ENCODE measurements at regions not wholly inside any gene's neighbourhood (a gene's known extent, or its start where the extent isn't known, plus 50 kb on each side); places are given as distances from the start of the nearest gene placed in this dataset.
"Not testable (repeated sequence)": the region's sequence is repeated elsewhere in the genome, so short reads cannot be mapped to it uniquely, and the experiment has no call there.

DNA sequence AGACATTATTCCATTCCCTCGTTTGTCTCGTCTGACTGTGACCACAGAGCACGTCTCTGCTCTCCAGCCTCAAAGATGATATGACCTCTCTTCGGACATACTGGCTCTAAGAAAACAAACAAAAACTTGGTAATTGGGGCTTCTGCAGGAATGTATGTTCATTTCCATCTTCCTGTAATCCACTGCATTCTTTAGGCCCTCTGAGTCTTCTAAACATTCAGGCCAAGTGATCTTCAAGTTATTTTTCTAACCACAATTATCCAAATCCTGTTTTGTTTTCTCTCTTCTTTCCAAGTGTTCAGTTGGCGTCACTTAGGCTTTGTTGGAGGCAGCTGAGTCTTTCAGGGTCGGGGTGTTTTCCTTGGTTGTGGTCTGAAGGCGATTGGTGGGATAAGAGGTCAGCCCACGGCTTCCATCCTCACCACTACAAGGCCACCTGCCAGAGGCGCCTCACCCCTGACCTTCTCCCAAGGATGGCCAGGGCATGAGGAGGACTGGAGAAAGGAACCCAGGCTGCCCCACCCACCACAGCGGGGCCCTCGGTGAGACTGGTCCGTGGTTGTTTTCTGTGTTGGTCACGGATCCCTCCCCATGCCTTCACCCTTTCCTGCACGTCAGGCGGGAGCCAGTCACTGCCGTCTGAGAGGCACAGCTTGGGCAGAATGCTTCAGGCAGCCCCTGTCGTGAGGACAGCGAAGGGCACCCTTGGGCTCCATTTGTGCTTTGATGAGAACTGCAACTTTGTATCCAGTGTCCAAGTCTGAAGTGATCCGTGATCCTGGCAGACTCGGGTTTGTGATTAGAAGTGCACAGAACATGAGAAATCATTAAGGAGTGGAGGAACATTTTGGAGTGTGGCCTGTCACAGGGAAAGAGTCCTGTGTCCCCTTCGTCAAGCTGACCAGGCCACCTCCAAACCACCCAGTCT is 88.6 kb upstream of the FHL2 start:
- H3K9ac ChIP-seq (ENCODE audit: low read length): no peak overlapping the region

DNA sequence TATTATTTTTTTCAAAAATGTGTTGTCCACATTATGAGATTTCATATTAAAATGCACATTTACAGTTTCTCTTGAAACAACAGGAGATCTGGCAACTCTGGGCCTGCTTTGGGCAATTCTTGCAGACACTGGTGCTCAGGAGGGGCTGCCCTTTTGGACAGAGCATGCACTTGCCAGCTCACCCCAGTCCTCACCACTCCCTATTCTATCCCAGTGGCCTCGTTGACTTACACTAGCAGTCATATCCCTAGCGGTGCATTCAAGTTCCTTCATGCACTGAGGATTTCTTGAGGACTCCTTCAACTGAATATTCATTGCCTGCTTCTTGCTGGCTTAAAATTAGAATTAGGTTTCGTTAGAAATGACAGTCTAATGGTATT is 87.9 kb upstream of the FHL2 start:
- Histone ChIP-seq H3K9ac (ENCODE audit: low read length) (no peak overlapping the region), H3K27ac (ENCODE audit: low read depth, low read length) (no peak overlapping the region), H3K27me3 (ENCODE audit: control insufficient read depth, insufficient read depth, low read length) (no peaks in the 10 kb centered on the region), H3K4me3 (ENCODE audit: low read length) (no peak overlapping the region), H3K36me3 (ENCODE audit: control insufficient read depth, insufficient read depth, low read length) (no peaks in the 10 kb centered on the region), H3K4me1 (ENCODE audit: control insufficient read depth, insufficient read depth, low read length) (no peaks in the 10 kb centered on the region)

More for the DNA sequence above, 88.6 kb upstream of the FHL2 start:
- Histone ChIP-seq H3K27ac (ENCODE audit: low read depth, low read length) (no peak overlapping the region), H3K4me1 (ENCODE audit: control insufficient read depth, insufficient read depth, low read length) (no peaks in the 10 kb centered on the region), H3K36me3 (ENCODE audit: control insufficient read depth, insufficient read depth, low read length) (no peaks in the 10 kb centered on the region), H3K27me3 (ENCODE audit: control insufficient read depth, insufficient read depth, low read length) (no peaks in the 10 kb centered on the region), H3K4me3 (ENCODE audit: low read length) (no peak overlapping the region)

DNA sequence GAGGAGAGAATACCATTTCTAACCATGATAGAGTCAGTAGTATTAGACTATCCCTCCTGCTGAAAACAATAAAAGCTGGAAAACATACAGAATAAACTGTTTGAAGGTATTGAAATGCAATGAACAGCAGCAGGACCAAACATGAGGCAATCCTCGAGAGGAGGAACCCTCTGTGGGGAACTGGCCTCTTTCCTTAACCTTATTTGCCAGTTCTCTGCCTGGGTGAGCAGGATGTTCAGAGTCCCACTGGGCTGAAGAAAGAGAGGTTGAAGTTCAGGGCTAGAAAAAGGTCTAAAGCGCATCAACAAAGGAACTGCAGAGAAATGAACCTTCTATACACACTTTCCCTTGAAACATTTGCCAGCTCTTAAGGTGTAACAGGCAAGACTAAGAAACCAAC is 79.8 kb upstream of the FHL2 start:
- Histone ChIP-seq H3K4me3 (ENCODE audit: low read length) (no peak overlapping the region), H3K27me3 (ENCODE audit: control insufficient read depth, insufficient read depth, low read length) (no peaks in the 10 kb centered on the region), H3K27ac (ENCODE audit: low read depth, low read length) (no peak overlapping the region), H3K9ac (ENCODE audit: low read length) (no peak overlapping the region), H3K4me1 (ENCODE audit: control insufficient read depth, insufficient read depth, low read length) (no peaks in the 10 kb centered on the region), H3K36me3 (ENCODE audit: control insufficient read depth, insufficient read depth, low read length) (no peaks in the 10 kb centered on the region)

DNA sequence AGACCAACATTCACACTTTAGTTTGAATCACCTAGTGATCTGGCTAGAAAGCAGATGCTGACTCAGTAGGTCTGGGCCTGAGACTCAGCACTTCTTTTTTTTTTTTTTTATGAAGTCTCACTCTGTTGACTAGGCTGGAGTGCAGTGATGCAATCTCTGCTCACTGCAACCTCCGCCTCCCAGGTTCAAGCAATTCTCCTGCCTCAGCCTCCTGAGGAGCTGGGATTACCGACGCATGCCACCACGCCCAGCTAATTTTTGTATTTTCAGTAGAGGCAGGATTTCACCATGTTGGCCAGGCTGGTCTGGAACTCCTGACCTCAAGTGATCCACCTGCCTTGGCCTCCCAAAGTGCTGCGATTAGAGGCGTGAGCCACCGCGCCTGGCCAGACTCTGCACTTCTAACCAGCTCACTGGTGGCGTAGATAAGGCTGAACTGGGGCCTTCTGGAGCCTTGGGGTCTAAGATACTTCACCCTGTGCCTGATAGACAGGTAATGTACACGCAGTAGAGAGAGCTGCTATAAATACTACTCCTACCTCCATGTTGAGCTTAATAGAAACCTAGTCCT is 78.3 kb upstream of the FHL2 start:
- not testable (repeated sequence) for H3K4me1 ChIP-seq (ENCODE audit: control insufficient read depth, insufficient read depth, low read length); H3K27me3 ChIP-seq (ENCODE audit: control insufficient read depth, insufficient read depth, low read length); H3K4me3 ChIP-seq (ENCODE audit: low read length); H3K27ac ChIP-seq (ENCODE audit: low read depth, low read length); H3K36me3 ChIP-seq (ENCODE audit: control insufficient read depth, insufficient read depth, low read length); H3K9ac ChIP-seq (ENCODE audit: low read length)

DNA sequence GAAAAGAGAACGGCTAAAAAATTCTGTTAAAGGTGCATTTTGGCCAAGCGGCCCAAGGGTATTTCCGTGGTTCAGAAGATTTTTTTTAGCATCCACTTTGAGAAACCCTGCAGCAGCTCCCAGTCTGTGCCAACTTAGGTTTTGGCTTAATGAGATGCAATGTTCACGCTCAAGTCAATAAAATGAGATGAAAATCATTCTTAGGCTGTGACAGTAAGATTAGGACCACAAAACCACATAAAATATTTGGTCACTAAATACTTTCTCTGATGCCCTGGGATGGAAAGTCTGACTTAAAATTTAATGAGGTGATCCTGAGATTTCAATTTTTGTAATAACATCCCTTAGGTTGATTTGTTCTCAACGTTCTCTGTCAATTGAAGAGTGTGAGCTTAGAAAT is 74.2 kb upstream of the FHL2 start:
- Histone ChIP-seq H3K4me1 (ENCODE audit: control insufficient read depth, insufficient read depth, low read length) (no peaks in the 10 kb centered on the region), H3K36me3 (ENCODE audit: control insufficient read depth, insufficient read depth, low read length) (no peaks in the 10 kb centered on the region), H3K9ac (ENCODE audit: low read length) (no peak overlapping the region)

DNA sequence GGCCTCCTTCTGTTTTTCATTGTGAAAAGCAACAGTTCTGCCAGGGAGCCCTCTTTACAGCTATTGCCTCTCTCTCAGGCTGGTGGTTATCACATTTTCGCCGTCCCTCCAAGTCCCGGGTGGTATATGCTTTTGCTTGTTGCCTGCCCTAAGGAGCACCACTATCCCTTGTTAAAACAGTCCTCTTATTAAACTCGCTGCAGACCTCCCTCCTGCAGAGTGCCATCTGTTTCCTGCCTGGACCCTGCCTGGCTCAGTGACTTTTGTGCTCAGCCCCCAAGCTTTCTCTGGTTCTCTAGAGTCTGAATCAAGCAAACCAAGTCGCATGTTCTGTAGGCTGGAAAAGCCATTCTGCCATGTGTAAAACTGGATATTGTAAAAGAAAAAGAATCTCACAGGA is 72.1 kb upstream of the FHL2 start:
- H3K9ac ChIP-seq (ENCODE audit: low read length): no peak overlapping the region
- no peaks in the 10 kb centered on the region for H3K4me1 ChIP-seq (ENCODE audit: control insufficient read depth, insufficient read depth, low read length)
- no peaks in the 10 kb centered on the region for H3K36me3 ChIP-seq (ENCODE audit: control insufficient read depth, insufficient read depth, low read length)
- H3K27ac ChIP-seq (ENCODE audit: low read depth, low read length): no peak overlapping the region
- no peaks in the 10 kb centered on the region for H3K27me3 ChIP-seq (ENCODE audit: control insufficient read depth, insufficient read depth, low read length)
- H3K4me3 ChIP-seq (ENCODE audit: low read length): no peak overlapping the region

More for the DNA sequence above, 74.2 kb upstream of the FHL2 start:
- Histone ChIP-seq H3K4me3 (ENCODE audit: low read length) (no peak overlapping the region), H3K27ac (ENCODE audit: low read depth, low read length) (no peak overlapping the region), H3K27me3 (ENCODE audit: control insufficient read depth, insufficient read depth, low read length) (no peaks in the 10 kb centered on the region)

DNA sequence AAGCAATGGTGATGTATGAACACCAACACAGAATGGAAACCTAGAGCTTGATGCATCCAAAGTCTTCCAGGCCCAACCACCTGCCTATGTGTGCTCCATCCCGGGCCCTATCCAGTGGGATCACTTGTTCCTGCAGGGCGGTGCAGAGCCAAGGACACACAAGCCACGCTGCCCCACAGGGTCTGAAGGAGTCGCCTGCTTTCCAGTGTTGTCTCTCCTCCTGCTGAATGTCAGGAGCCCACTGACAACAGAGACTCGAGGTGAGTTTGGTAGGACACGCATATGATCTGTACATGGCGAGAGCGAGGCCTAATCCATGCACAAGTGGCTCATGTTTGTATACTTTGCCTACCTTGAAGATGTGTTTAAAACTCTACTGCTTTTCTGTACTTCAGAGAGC is 70.9 kb upstream of the FHL2 start:
- Histone ChIP-seq H3K27ac (ENCODE audit: low read depth, low read length) (no peak overlapping the region), H3K4me1 (ENCODE audit: control insufficient read depth, insufficient read depth, low read length) (no peaks in the 10 kb centered on the region), H3K9ac (ENCODE audit: low read length) (no peak overlapping the region), H3K27me3 (ENCODE audit: control insufficient read depth, insufficient read depth, low read length) (no peaks in the 10 kb centered on the region), H3K4me3 (ENCODE audit: low read length) (no peak overlapping the region), H3K36me3 (ENCODE audit: control insufficient read depth, insufficient read depth, low read length) (no peaks in the 10 kb centered on the region)

DNA sequence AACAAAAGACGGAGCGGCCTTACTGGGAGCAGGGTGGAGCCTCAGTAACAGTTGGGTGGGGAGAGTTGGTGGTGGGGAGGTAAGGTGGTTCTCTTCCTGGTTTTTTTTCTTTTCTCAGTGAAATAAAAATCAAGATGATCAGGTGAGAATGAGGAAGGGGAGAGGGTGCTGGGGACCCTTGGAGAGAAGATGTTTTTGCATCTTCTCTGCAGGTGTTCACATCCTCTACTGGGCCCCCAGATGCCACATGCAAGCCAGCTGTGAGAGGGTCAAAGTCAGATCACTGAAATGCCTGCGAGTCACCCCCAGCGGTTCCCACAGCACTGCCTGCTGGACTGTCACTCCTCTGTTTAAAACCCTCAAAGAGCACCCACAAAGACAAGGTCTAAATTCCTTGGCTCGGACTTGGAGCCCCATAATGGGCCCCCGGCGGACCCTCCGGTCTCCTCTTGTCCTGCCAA is 69.8 kb upstream of the FHL2 start:
- Histone ChIP-seq H3K4me1 (ENCODE audit: control insufficient read depth, insufficient read depth, low read length) (no peaks in the 10 kb centered on the region), H3K9ac (ENCODE audit: low read length) (no peak overlapping the region), H3K27ac (ENCODE audit: low read depth, low read length) (no peak overlapping the region), H3K36me3 (ENCODE audit: control insufficient read depth, insufficient read depth, low read length) (no peaks in the 10 kb centered on the region), H3K27me3 (ENCODE audit: control insufficient read depth, insufficient read depth, low read length) (no peaks in the 10 kb centered on the region), H3K4me3 (ENCODE audit: low read length) (no peak overlapping the region)

DNA sequence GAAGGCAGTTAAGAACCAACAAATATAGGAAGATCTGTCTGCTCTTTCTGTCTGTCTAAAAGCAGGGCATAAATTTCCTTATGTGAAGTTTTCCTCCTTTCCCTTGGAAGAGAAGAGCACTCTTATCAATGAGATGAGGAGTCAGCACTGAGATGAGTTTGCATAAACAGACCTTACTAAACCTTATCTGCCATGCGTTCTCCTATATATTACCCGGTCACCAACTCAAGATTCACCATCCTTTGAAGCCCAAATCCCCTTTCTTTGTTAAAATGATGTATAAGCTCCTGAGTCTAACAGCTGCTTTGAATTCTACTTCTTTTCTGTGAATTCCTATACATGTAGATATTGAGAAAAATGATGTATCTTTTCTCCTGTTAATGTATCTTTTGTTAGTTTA is 65.5 kb upstream of the FHL2 start:
- Histone ChIP-seq H3K9ac (ENCODE audit: low read length) (no peak overlapping the region), H3K27ac (ENCODE audit: low read depth, low read length) (no peak overlapping the region), H3K4me3 (ENCODE audit: low read length) (no peak overlapping the region), H3K36me3 (ENCODE audit: control insufficient read depth, insufficient read depth, low read length) (no peaks in the 10 kb centered on the region), H3K27me3 (ENCODE audit: control insufficient read depth, insufficient read depth, low read length) (no peaks in the 10 kb centered on the region), H3K4me1 (ENCODE audit: control insufficient read depth, insufficient read depth, low read length) (no peaks in the 10 kb centered on the region)

DNA sequence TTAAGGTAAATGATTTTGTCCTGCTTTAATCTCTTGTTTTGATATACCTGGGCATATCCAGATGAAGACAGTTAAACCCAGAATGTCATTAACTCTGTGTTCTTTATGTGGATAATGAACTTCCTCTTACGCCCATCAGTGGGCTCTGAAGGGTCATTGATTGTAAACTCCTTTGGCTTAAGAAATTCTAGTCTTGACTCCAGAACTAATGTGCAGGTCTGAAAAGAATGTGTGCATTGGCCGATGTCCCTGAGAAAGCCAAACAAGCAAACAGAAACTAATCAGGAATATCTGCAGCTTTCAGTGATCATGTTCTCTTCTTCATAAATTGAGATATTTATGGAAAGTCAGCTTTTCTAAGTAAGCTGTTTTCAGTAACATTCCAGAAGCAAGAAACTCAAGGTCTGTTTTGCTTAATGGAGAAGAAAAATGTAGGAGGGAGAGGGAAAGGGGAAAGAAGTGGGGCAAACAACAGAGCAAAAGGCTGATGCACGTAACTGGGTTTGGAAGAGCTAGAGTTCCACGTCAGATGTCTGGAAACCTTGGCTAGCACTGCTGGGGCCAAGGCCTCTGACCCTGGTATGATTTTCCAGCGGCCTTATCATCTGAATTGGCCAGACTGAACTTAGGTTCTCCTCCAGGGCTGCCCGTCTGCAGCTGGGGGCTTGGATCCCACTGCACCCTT is 61.3 kb upstream of the FHL2 start:
- H3K4me1 ChIP-seq (ENCODE audit: control insufficient read depth, insufficient read depth, low read length): no peaks in the 10 kb centered on the region
- H3K27ac ChIP-seq (ENCODE audit: low read depth, low read length): no peak overlapping the region
- H3K4me3 ChIP-seq (ENCODE audit: low read length): no peak overlapping the region
- H3K9ac ChIP-seq (ENCODE audit: low read length): no peak overlapping the region
- no peaks in the 10 kb centered on the region for H3K27me3 ChIP-seq (ENCODE audit: control insufficient read depth, insufficient read depth, low read length)
- H3K36me3 ChIP-seq (ENCODE audit: control insufficient read depth, insufficient read depth, low read length): no peaks in the 10 kb centered on the region

DNA sequence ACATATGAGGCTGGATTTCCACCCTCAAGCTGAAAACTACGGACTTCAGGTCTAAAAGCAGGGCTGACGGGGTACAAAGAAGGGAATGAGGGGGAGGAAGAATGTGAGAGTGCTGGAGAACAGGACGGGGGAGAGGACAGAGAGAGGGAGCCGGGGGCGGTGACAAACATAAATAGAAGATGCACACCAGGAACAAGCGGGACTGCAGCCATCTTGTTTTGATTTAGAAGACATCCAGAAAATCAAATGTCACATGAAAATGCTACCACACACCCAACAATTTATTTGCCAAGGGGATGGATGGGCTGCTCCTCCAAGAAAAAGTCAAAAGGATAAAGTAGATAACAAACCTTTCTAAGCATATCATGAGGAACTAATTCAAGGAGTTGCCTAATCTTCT is 59.2 kb upstream of the FHL2 start:
- H3K4me1 ChIP-seq (ENCODE audit: control insufficient read depth, insufficient read depth, low read length): no peaks in the 10 kb centered on the region
- no peaks in the 10 kb centered on the region for H3K36me3 ChIP-seq (ENCODE audit: control insufficient read depth, insufficient read depth, low read length)
- H3K27me3 ChIP-seq (ENCODE audit: control insufficient read depth, insufficient read depth, low read length): no peaks in the 10 kb centered on the region
- no peak overlapping the region for H3K27ac ChIP-seq (ENCODE audit: low read depth, low read length)
- H3K4me3 ChIP-seq (ENCODE audit: low read length): no peak overlapping the region
- H3K9ac ChIP-seq (ENCODE audit: low read length): no peak overlapping the region

DNA sequence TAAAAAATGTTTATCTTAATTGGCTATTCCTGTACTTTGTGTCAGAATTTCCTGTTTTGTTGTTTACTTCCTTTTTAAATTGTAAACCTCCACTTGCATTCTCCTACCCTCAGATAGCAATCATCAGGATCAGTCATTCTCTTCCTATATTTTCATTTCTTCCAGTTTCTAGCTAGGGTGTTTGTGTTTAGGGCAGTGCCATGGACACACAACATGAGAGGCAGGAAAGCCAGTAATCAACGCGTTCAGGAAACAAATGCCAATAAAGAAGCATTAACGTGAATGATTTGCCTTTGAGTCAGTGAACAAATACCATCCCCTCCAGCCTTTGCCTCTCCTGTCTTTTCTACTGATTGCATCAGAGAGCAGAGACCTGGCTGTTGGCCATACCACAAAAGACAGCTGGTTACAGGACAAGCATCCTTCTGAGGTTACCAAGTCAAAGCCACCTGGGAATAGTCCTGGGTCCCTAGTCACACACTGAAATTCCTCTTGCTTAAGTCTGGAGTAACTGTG is 56.7 kb upstream of the FHL2 start:
- no peaks in the 10 kb centered on the region for H3K27me3 ChIP-seq (ENCODE audit: control insufficient read depth, insufficient read depth, low read length)
- no peaks in the 10 kb centered on the region for H3K4me1 ChIP-seq (ENCODE audit: control insufficient read depth, insufficient read depth, low read length)
- H3K27ac ChIP-seq (ENCODE audit: low read depth, low read length): no peak overlapping the region
- no peak overlapping the region for H3K9ac ChIP-seq (ENCODE audit: low read length)
- no peaks in the 10 kb centered on the region for H3K36me3 ChIP-seq (ENCODE audit: control insufficient read depth, insufficient read depth, low read length)
- H3K4me3 ChIP-seq (ENCODE audit: low read length): no peak overlapping the region

Data from rectal smooth muscle tissue (tissue), 1 donor.